Keratinocyte (primary cell): ENCODE measurements at regions not wholly inside any gene's neighbourhood (a gene's known extent, or its start where the extent isn't known, plus 50 kb on each side); places are given as distances from the start of the nearest gene placed in this dataset.

Source experiments
- DNase-seq: peaks from one replicate; pipeline ENCODE4 v3.0.0-alpha.2; 2011; ENCODE audit warnings: low read depth, missing footprints, low spot score
- FAIRE-seq: peaks from 2 replicates; lab custom pipeline; 2011; peaks lifted over from hg19 to GRCh38; lab: Jason Lieb, UNC
- H2AFZ ChIP-seq: 2 replicates; pipeline ENCODE4 v1.6.0; 2012; ENCODE audit warnings: low read length, control low read depth, inconsistent platforms; ENCODE audit not compliant: control insufficient read depth
- H3K27ac ChIP-seq: 2 replicates; pipeline ENCODE4 v1.5.1; 2011; ENCODE audit warnings: low read length; ENCODE audit not compliant: control insufficient read depth, insufficient read depth
- H3K27me3 ChIP-seq: 3 replicates; pipeline ENCODE4 v1.6.0; 2011; ENCODE audit warnings: low read length; ENCODE audit not compliant: control insufficient read depth, insufficient read depth; ENCODE audit errors: extremely low read depth
- H3K36me3 ChIP-seq, 2 experiments: 2 replicates in 1 of 2; 3 replicates in 1 of 2; pipeline ENCODE4 v1.5.1; 2011; ENCODE audit warnings: low read length in 2 of 2, mild to moderate bottlenecking in 1 of 2; ENCODE audit not compliant: control insufficient read depth in 2 of 2, insufficient read depth in 2 of 2; ENCODE audit errors: extremely low read depth in 1 of 2
- H3K4me1 ChIP-seq: 3 replicates; pipeline ENCODE4 v1.5.1; 2011; ENCODE audit warnings: low read length; ENCODE audit not compliant: control insufficient read depth, insufficient read depth; ENCODE audit errors: extremely low read depth
- H3K4me2 ChIP-seq: 3 replicates; pipeline ENCODE4 v1.6.0; 2011; ENCODE audit warnings: low read depth, low read length; ENCODE audit not compliant: control insufficient read depth, insufficient read depth; ENCODE audit errors: extremely low read depth
- H3K4me3 ChIP-seq, 3 experiments: fragments of 200-600 bp in 1 of 3; sonication (generic) in 1 of 3; 2 replicates in 2 of 3; 3 replicates in 1 of 3; pipeline ENCODE4 v1.5.1; 2011 to 2016; ENCODE audit warnings: low read length in 3 of 3, mild to moderate bottlenecking in 3 of 3, control low read depth in 2 of 3, inconsistent platforms in 1 of 3, low read depth in 1 of 3, mixed read lengths in 1 of 3, mixed run types in 1 of 3, moderate library complexity in 1 of 3; ENCODE audit not compliant: control insufficient read depth in 2 of 3, insufficient read depth in 2 of 3; ENCODE audit errors: extremely low read depth in 1 of 3
- H3K79me2 ChIP-seq: 2 replicates; pipeline ENCODE4 v1.6.0; 2012; ENCODE audit warnings: low read length; ENCODE audit not compliant: control insufficient read depth, insufficient read depth
- H3K9ac ChIP-seq: 3 replicates; pipeline ENCODE4 v1.6.0; 2011; ENCODE audit warnings: low read length; ENCODE audit not compliant: control insufficient read depth, insufficient read depth; ENCODE audit errors: extremely low read depth
- H3K9me1 ChIP-seq: 3 replicates; pipeline ENCODE4 v1.6.0; 2011; ENCODE audit warnings: low read length; ENCODE audit not compliant: control insufficient read depth, insufficient read depth; ENCODE audit errors: extremely low read depth
- H3K9me3 ChIP-seq: 2 replicates; pipeline ENCODE4 v1.5.1; 2012; ENCODE audit warnings: low read depth, low read length; ENCODE audit not compliant: control insufficient read depth
- H4K20me1 ChIP-seq: 3 replicates; pipeline ENCODE4 v1.6.0; 2011; ENCODE audit warnings: low read length; ENCODE audit not compliant: control insufficient read depth, insufficient read depth; ENCODE audit errors: extremely low read depth
- CTCF ChIP-seq, 3 experiments: IDR thresholded peaks in 1 of 3; conservative IDR thresholded peaks in 1 of 3; optimal IDR thresholded peaks in 1 of 3; 2 replicates in 2 of 3; 3 replicates in 1 of 3; pipeline versions ENCODE3 to v1.5.1; 2011; ENCODE audit warnings: low read length in 3 of 3, mild to moderate bottlenecking in 3 of 3, moderate library complexity in 2 of 3, control low read depth in 1 of 3, inconsistent platforms in 1 of 3; ENCODE audit not compliant: insufficient read depth in 2 of 3; ENCODE audit errors: extremely low read depth in 1 of 3
- EZH2 ChIP-seq: IDR thresholded peaks from one replicate; pipeline ENCODE4 v1.6.1; 2012; ENCODE audit warnings: inconsistent platforms, mild to moderate bottlenecking, low read length, moderate library complexity
- dilution Hi-C: fragments of 300-500 bp; cut with MboI; formaldehyde crosslinking; loops from one replicate; pipeline ENCODE4 v1.7.0; 2020; ENCODE audit warnings: low sequenced_read_pairs; ENCODE audit not compliant: extremely low pct_ligation_motif_present

DNA sequence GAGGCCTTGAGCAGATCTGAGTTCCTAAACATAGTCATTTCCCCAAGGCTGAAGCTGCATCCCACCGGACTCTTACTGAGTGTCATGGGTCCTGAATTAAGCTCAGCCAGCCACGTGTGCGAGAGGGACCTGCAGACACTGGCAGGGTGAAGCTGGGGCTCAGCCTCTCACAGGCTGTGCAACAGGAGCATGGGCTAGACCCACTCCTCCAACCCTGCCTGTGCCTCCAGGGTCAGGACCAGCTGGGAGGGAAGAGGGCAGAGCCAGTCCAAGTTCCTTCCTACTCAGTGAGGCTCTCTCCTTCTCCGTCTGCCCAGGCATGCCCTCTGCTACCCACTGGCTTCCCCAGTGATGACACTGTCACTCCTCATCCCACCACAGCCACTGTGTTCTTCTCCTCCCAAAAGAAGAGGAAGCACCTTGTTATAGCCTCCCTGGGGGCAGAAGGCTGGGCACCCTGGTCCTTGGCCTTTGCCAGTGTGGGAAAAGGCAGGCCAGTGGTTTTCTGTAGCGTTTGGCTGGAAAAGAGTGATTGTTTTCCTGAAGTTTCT, 78.9 kb downstream of the KCNF1 start:
- no peaks in the 10 kb centered on the region for H3K36me3 ChIP-seq
- no peak overlapping the region for H3K27ac ChIP-seq
- H3K9ac ChIP-seq = no peak overlapping the region
- H3K4me2 ChIP-seq = peak overlapping the region; percentile 12
- H3K9me3 ChIP-seq = no peaks in the 10 kb centered on the region
- H3K9me1 ChIP-seq = no peaks in the 10 kb centered on the region
- no peak overlapping the region for H3K4me3 ChIP-seq
- DNase-seq = no peak
- peaks cover 7% of the 10 kb centered on the region for H3K4me1 ChIP-seq
- FAIRE-seq = peak; percentile 46
- H3K27me3 ChIP-seq = no peaks in the 10 kb centered on the region
- no peaks in the 10 kb centered on the region for H4K20me1 ChIP-seq
- TF ChIP-seq CTCF (optimal IDR thresholded peaks at IDR 0.05 in 1 of 3, IDR thresholded peaks at IDR 0.05 in 1 of 3, conservative IDR thresholded peaks at IDR 0.05 in 1 of 3; ENCODE audit: extremely low read depth in 1 of 3, insufficient read depth in 2 of 3, low read length in 3 of 3) (no peak), EZH2 (no peak)
- no peaks in the 10 kb centered on the region for H3K79me2 ChIP-seq
- dilution Hi-C loops = no loop called here
- peak overlapping the region; percentile 48 for H2AFZ ChIP-seq

- Histone ChIP-seq H3K4me1 (peaks cover 7% of the 10 kb centered on the region), H3K27me3 (no peaks in the 10 kb centered on the region), H3K79me2 (no peaks in the 10 kb centered on the region), H3K36me3 (no peaks in the 10 kb centered on the region), H4K20me1 (no peaks in the 10 kb centered on the region), H3K9me3 (no peaks in the 10 kb centered on the region), H3K9ac (no peak overlapping the region), H3K27ac (no peak overlapping the region), H3K4me2 (no peak overlapping the region), H2AFZ (no peak overlapping the region), H3K9me1 (no peaks in the 10 kb centered on the region), H3K4me3 (no peak overlapping the region)
- no peak for DNase-seq
- no peak for TF ChIP-seq CTCF (optimal IDR thresholded peaks at IDR 0.05 in 1 of 3, IDR thresholded peaks at IDR 0.05 in 1 of 3, conservative IDR thresholded peaks at IDR 0.05 in 1 of 3; ENCODE audit: extremely low read depth in 1 of 3, insufficient read depth in 2 of 3, low read length in 3 of 3)
- no peak for TF ChIP-seq EZH2
- dilution Hi-C loops = no loop called here
- FAIRE-seq = no peak
Measured at GRCh38 chr2:10992023-10992791, 80.5 kb downstream of the KCNF1 start.
